DND-41 (cell line): ENCODE measurements at regions not wholly inside any gene's neighbourhood (a gene's known extent, or its start where the extent isn't known, plus 50 kb on each side); places are given as distances from the start of the nearest gene placed in this dataset.

Experiments used
- ATAC-seq: fragments of 200-7000 bp; cut with Tn5 transposase; 3 replicates; pipeline ENCODE4 v1.9.1; 2021; ENCODE audit warnings: low read depth; ENCODE audit not compliant: insufficient read depth
- DNase-seq: peaks from one replicate; pipeline ENCODE4 v3.0.0-alpha.2; 2020
- H2AFZ ChIP-seq: 2 replicates; pipeline ENCODE4 v1.6.0; 2012; ENCODE audit warnings: low read depth, low read length
- H3K27ac ChIP-seq: 2 replicates; pipeline ENCODE4 v1.5.1; 2012; ENCODE audit warnings: low read length, inconsistent platforms
- H3K27me3 ChIP-seq: fragments of 200-600 bp; sonication (generic); 2 replicates; pipeline ENCODE4 v1.6.0; 2012; ENCODE audit warnings: low read length, mild to moderate bottlenecking, inconsistent platforms; ENCODE audit not compliant: insufficient read depth, poor library complexity
- H3K36me3 ChIP-seq: 2 replicates; pipeline ENCODE4 v1.5.1; 2012; ENCODE audit warnings: low read length, inconsistent platforms; ENCODE audit not compliant: insufficient read depth
- H3K4me1 ChIP-seq: 2 replicates; pipeline ENCODE4 v1.5.1; 2012; ENCODE audit warnings: mild to moderate bottlenecking, low read length; ENCODE audit not compliant: insufficient read depth
- H3K4me2 ChIP-seq: 2 replicates; pipeline ENCODE4 v1.6.0; 2012; ENCODE audit warnings: mild to moderate bottlenecking, moderate library complexity, low read length, inconsistent platforms; ENCODE audit not compliant: insufficient read depth
- H3K4me3 ChIP-seq, 2 experiments: fragments of 200-600 bp in 1 of 2; shearing (Covaris generic) in 1 of 2; 2 replicates each; pipeline ENCODE4 v1.5.1; 2012 to 2016; ENCODE audit warnings: inconsistent platforms in 2 of 2, low read length in 2 of 2, mild to moderate bottlenecking in 2 of 2, low read depth in 1 of 2, moderate library complexity in 1 of 2
- H3K79me2 ChIP-seq: 2 replicates; pipeline ENCODE4 v1.6.0; 2012; ENCODE audit warnings: low read length, inconsistent platforms; ENCODE audit not compliant: insufficient read depth
- H3K9ac ChIP-seq: 2 replicates; pipeline ENCODE4 v1.6.0; 2012; ENCODE audit warnings: low read depth, mild to moderate bottlenecking, inconsistent platforms, low read length, moderate library complexity
- H3K9me3 ChIP-seq: 2 replicates; pipeline ENCODE4 v1.5.1; 2012; ENCODE audit warnings: low read length, moderate library complexity, mild to moderate bottlenecking, inconsistent platforms; ENCODE audit not compliant: insufficient read depth, severe bottlenecking
- H4K20me1 ChIP-seq: 2 replicates; pipeline ENCODE4 v1.6.0; 2012; ENCODE audit warnings: low read length; ENCODE audit not compliant: insufficient read depth
- EZH2 ChIP-seq: IDR thresholded peaks from 3 replicates; pipeline ENCODE4 v1.6.1; 2012; ENCODE audit warnings: borderline replicate concordance, low read depth, mild to moderate bottlenecking, moderate library complexity, low read length, inconsistent platforms; ENCODE audit not compliant: severe bottlenecking
- TF ChIP-seq, protein P1 (sequence below): IDR thresholded peaks from 2 replicates; pipeline ENCODE4 v1.5.1; 2012; ENCODE audit warnings: borderline replicate concordance, low read length, moderate library complexity, mild to moderate bottlenecking; ENCODE audit not compliant: poor library complexity, severe bottlenecking; ENCODE audit errors: extremely low read depth

DNA sequence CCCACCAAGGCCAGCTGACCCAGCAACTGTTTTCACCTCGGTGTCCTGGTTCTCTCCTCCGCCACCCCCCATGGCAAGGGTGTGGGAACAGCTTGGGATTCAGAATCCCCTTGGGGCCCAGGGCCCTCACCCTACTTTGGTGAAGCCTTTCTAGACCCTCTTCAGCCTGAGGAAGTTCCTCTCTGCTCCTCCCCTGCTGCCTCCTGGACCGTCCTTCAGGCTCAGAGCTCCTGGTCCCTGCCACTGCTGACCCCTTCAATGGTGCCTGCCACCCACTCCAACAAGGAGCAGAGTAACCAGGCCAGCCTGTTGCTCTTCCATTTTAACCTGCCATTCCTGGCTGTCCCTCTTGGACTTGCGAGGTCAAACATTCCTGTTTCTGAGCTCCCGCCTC is 72.0 kb upstream of the SMNDC1 start:
- ATAC-seq = no peak
- TF ChIP-seq, protein P1, sequence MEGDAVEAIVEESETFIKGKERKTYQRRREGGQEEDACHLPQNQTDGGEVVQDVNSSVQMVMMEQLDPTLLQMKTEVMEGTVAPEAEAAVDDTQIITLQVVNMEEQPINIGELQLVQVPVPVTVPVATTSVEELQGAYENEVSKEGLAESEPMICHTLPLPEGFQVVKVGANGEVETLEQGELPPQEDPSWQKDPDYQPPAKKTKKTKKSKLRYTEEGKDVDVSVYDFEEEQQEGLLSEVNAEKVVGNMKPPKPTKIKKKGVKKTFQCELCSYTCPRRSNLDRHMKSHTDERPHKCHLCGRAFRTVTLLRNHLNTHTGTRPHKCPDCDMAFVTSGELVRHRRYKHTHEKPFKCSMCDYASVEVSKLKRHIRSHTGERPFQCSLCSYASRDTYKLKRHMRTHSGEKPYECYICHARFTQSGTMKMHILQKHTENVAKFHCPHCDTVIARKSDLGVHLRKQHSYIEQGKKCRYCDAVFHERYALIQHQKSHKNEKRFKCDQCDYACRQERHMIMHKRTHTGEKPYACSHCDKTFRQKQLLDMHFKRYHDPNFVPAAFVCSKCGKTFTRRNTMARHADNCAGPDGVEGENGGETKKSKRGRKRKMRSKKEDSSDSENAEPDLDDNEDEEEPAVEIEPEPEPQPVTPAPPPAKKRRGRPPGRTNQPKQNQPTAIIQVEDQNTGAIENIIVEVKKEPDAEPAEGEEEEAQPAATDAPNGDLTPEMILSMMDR = no peak
- no peak for TF ChIP-seq EZH2
- Histone ChIP-seq H3K4me1 (no peaks in the 10 kb centered on the region), H3K9me3 (no peaks in the 10 kb centered on the region), H3K36me3 (no peaks in the 10 kb centered on the region), H3K27ac (no peak overlapping the region), H4K20me1 (no peaks in the 10 kb centered on the region), H3K27me3 (peaks cover 16% of the 10 kb centered on the region), H3K9ac (no peak overlapping the region), H3K4me3 (no peak overlapping the region), H3K79me2 (no peaks in the 10 kb centered on the region), H3K4me2 (no peak overlapping the region), H2AFZ (no peak overlapping the region)
- DNase-seq = no peak

- DNase-seq = no peak
- no peak for ATAC-seq
- H3K9me3 ChIP-seq = no peaks in the 10 kb centered on the region
These were observed 73.3 kb upstream of the SMNDC1 start for GRCh38 chr10:110378006-110378405.

DNA sequence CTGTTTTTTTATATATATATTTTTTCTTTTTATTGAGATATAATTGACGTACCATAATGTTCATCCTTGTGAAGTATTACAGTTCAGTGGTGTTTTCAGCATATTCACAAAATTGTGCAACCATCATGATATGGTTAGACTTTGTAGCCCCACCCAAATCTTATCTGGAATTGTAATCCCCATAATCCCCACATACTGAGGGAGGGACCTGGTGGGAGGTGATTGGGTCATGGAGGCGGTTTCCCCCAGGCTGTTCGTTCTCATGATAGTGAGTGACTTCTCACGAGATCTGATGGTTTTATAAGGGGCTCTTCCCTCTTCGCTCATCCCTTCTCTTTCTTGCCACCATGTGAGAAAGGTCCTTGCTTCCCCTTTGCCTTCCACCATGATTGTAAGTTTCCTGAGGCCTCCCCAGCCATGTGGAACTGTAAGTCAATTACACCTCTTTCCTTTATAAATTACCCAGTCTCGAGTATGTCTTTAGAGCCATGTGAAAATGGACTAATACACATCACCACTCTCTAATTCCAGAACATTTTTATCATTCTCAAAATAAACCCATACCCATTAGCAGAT is 73.9 kb upstream of the SMNDC1 start:
- no peaks in the 10 kb centered on the region for H3K79me2 ChIP-seq
- H3K27me3 ChIP-seq = peaks cover 17% of the 10 kb centered on the region
- no peaks in the 10 kb centered on the region for H4K20me1 ChIP-seq
- H3K9me3 ChIP-seq = no peaks in the 10 kb centered on the region
- no peaks in the 10 kb centered on the region for H3K36me3 ChIP-seq
- H2AFZ ChIP-seq = no peak overlapping the region
- no peak overlapping the region for H3K27ac ChIP-seq
- TF ChIP-seq, protein P1 = no peak
- no peak for TF ChIP-seq EZH2
- DNase-seq (no peak), ATAC-seq (no peak)
- no peak overlapping the region for H3K9ac ChIP-seq
- H3K4me3 ChIP-seq = no peak overlapping the region
- no peaks in the 10 kb centered on the region for H3K4me1 ChIP-seq
- no peak overlapping the region for H3K4me2 ChIP-seq

More at GRCh38 chr10:110378006-110378405, 73.3 kb upstream of the SMNDC1 start:
- no peak overlapping the region for H2AFZ ChIP-seq
- TF ChIP-seq, protein P1 = no peak
- TF ChIP-seq EZH2 = no peak
- H3K27me3 ChIP-seq = peaks cover 20% of the 10 kb centered on the region
- no peaks in the 10 kb centered on the region for H3K4me1 ChIP-seq
- H3K79me2 ChIP-seq = no peaks in the 10 kb centered on the region
- H3K27ac ChIP-seq = no peak overlapping the region
- no peak overlapping the region for H3K4me2 ChIP-seq
- no peak overlapping the region for H3K4me3 ChIP-seq
- no peaks in the 10 kb centered on the region for H4K20me1 ChIP-seq
- H3K36me3 ChIP-seq = no peaks in the 10 kb centered on the region
- H3K9ac ChIP-seq = no peak overlapping the region

- TF ChIP-seq, protein P1 = no peak
- no peak for TF ChIP-seq EZH2
- Histone ChIP-seq H3K36me3 (no peaks in the 10 kb centered on the region), H3K27ac (no peak overlapping the region), H3K4me3 (no peak overlapping the region), H4K20me1 (no peaks in the 10 kb centered on the region), H3K9ac (no peak overlapping the region), H3K27me3 (peaks cover 20% of the 10 kb centered on the region), H3K4me1 (no peaks in the 10 kb centered on the region), H3K9me3 (no peaks in the 10 kb centered on the region), H3K79me2 (no peaks in the 10 kb centered on the region), H3K4me2 (no peak overlapping the region), H2AFZ (no peak overlapping the region)
- ATAC-seq (no peak), DNase-seq (no peak)
These were observed 75.1 kb upstream of the SMNDC1 start for GRCh38 chr10:110379831-110380230.
